CD1c-positive myeloid dendritic cell (primary cell): ENCODE measurements at regions not wholly inside any gene's neighbourhood (a gene's known extent, or its start where the extent isn't known, plus 50 kb on each side); places are given as distances from the start of the nearest gene placed in this dataset.

ENCODE experiments used
- DNase-seq: peaks from one replicate; pipeline ENCODE4 v3.0.0-alpha.2; 2016; ENCODE audit errors: extremely low spot score

DNA sequence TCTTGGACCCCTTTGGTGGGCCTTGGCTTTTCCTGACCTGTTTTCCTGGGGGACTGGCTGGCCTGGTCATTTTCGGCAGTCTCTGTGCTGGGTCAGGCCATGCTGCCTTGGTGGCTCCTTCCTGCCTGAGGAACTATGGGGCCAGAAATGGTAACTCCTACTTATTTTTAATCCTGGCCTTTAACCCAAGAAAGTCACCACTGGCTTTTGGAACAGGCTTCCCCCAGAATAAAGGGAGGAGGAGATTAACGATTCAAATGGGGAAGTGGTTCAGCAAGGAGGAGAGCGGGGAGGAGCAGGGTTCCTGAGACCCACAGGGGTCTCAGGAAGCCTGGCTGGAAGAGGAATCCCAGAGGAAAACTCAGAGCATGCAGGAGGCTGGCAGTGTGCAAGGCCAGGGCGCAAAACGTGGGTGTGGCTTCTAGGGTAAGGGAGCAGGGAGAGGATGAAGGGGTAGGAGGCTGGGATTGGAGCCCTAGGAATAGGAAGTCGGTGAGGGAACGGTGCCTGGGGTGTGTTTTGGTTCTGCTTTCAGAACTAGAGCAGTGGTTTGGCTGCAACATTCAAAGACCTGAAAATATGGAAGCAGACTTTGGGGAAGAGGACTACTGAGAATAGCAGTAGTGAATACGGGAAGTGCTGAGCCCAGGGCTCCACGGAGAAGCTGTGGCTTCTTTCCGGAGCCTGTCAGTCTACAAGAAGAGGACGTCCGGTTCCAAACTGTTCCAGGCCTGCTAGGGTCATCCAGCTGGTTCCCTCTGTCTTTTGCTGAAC, 271.1 kb upstream of the KLF4 start:
- DNase-seq: peak; percentile 95

GRCh38 chr9:107759823-107760166, 270.2 kb upstream of the KLF4 start:
- DNase-seq: no peak

GRCh38 chr9:107759009-107759822, 269.6 kb upstream of the KLF4 start:
- DNase-seq: peak; percentile 31

GRCh38 chr9:107756091-107756490, 266.5 kb upstream of the KLF4 start:
- DNase-seq: no peak

GRCh38 chr9:107755246-107755645, 265.7 kb upstream of the KLF4 start:
- DNase-seq: peak; percentile 80

GRCh38 chr9:107751567-107752210, 262.1 kb upstream of the KLF4 start:
- DNase-seq: peak; percentile 66

DNA sequence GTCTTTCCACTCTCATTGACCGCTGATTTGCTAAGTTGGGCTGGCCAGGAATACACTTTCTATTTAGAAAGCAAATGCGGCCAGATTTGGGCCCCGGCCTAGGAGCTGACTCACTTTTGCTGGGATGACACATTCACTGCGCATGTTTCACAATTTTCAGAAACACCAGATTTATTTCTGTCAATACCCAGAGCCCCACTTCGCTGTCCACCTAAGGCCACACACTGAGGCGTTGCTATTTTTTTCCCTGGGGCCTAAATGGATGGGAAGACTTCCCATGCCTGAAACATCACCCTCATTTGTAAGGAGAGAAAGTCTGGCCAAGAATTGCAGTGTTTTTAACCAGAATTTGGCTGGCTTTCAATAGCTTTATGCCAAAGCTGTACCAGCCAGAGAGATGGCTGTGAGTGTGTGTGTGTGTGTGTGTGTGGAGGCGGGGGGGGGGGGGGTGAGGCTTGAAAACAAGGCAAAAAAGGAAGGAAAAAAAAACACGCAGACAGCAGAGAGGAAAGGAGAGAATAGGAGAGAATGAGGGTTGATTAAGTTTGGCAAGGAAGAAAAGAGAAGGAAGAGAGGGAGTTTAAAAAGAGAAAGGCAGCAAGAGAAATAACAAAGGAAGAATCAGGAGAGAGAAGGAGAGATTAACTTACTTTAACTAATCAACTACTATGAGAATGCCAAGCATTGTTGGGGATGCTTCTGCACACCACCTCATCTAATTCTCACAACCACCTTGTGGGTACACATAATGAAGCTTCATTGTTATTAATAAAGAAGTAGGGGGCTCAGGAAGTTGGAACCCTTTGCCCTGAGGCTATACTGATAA, 261.4 kb upstream of the KLF4 start:
- peak; percentile 86 for DNase-seq

GRCh38 chr9:107749787-107750444, 260.3 kb upstream of the KLF4 start:
- DNase-seq: peak; percentile 83

- DNase-seq: no peak
Measured at GRCh38 chr9:107744873-107745272, 255.3 kb upstream of the KLF4 start.

DNA sequence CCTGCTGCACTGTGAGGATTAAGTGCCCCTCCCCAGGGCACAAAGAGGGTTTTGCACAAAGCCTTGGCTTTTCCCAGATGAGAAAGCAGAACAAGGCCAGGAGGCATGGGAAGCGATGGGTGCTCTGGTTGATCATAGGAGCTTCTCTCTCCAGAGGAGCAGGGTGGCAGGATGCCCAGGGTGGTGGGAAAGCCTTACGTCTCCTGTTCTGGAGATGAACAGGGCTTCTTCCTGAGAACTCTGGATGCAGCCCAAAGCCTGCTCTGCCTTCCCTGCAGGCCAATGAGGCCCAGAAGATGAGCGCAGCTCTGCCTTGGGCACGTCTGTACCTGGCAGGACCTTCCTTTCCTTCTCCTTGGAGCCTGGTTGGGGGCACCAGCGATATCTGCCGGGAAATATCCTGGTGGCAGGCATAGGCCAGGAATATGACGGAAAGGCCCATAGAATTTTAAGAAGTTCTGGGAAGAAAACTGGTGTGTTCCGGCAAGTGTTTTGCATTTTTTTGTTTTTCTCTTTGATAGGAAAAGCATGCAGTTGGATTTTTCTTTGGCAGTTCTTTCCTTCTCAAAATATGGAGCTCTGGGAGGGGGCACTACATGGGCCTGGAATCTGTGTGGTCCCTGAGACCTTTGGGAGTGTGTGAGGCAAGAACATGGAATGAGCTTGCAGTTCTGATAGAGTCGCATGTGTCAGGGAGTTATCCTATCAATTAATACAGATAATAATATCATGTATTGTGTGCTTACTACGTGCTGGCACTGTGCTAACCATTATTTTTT, 253.2 kb upstream of the KLF4 start:
- no peak for DNase-seq

- DNase-seq: no peak
Measured at GRCh38 chr9:107740088-107740980, 250.8 kb upstream of the KLF4 start.

DNA sequence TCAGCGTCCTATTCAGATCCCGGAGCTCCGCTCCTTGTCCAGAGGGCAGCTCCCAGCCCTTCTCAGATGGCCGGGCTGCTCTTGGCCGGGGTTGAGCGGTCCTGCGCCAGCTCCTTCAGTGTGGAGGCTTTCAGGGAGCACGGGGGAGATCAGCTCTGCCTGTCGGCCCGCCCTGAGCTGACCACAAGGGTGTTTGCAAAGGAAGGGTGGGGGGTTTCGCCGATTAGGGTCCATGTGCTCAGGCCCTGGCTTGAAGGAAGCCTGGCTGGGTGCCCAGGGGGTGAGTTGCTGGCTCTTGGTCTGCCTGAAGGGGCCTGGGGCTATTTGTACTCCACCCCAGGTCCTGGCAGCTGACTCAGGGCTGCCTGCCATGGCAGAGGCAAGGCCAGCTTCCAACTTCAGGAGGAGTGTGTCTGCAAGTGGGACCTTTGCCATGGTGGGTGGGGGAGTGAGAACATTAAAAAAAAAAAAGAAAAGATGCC, 250.1 kb upstream of the KLF4 start:
- DNase-seq: no peak

- no peak for DNase-seq
Measured at GRCh38 chr9:107738789-107739188, 249.2 kb upstream of the KLF4 start.

DNA sequence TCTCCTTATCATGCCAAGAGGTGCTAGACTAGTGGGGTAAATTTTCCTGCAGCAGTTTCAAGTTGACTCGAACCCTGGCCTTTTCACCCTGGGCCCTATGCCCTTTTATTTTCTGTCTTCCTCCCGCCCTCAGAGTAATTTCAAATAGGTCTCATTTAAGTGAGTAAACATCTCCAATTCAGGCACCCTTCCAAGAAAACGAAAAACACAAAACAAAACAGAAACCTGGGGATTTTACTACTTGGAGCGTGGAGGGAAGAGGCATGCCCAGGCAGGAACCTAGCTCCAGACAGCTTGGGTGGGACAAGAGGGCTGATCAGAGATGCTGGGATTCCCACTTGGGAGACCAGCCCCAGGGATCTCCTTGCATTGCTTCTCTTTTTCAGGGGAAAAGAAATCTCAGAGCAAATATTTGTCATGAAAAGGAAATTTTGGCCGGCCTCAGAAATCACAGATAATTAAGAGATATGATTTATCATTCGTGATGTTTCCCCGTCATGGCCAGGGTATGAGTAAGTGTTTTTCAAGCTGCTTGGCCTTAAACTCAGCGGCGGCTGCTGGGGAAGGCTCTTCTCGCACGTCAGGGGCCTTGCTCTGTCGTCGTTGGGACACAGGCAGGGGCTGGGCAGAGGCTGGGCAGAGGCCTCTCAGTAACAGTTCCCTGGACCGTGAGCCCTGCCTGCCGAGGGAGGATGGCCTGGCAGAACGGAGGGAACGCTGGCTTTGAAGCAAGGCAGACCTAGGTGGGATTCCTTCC, 248.6 kb upstream of the KLF4 start:
- DNase-seq: no peak

GRCh38 chr9:107737610-107737986, 248.0 kb upstream of the KLF4 start:
- no peak for DNase-seq

- no peak for DNase-seq
Measured at GRCh38 chr9:107735821-107736220, 246.3 kb upstream of the KLF4 start.

GRCh38 chr9:107734256-107735013, 244.9 kb upstream of the KLF4 start:
- DNase-seq: no peak

DNA sequence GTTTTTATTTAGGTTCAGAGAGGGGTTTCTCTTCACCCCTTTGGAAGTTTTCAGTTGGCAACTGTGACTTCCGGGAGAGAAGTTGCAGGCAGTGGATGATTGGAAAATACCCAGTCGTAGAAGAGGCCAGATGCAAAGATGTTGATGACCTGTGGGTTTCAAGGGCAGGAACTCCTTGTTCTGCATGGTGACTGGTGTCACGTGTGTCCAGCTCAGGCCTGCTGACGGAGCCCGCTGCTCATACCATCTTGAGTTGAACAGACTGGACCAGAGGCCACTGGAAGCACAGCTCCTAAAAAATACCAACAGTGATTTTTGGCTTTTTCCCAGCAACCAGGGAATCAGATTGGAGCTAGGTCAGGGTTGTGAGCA, 243.9 kb upstream of the KLF4 start:
- no peak for DNase-seq
